ENCODE measurements at regions not wholly inside any gene's neighbourhood (a gene's known extent, or its start where the extent isn't known, plus 50 kb on each side); places are given as distances from the start of the nearest gene placed in this dataset.
"Not testable (repeated sequence)": the region's sequence is repeated elsewhere in the genome, so short reads cannot be mapped to it uniquely, and the experiment has no call there.

DNA sequence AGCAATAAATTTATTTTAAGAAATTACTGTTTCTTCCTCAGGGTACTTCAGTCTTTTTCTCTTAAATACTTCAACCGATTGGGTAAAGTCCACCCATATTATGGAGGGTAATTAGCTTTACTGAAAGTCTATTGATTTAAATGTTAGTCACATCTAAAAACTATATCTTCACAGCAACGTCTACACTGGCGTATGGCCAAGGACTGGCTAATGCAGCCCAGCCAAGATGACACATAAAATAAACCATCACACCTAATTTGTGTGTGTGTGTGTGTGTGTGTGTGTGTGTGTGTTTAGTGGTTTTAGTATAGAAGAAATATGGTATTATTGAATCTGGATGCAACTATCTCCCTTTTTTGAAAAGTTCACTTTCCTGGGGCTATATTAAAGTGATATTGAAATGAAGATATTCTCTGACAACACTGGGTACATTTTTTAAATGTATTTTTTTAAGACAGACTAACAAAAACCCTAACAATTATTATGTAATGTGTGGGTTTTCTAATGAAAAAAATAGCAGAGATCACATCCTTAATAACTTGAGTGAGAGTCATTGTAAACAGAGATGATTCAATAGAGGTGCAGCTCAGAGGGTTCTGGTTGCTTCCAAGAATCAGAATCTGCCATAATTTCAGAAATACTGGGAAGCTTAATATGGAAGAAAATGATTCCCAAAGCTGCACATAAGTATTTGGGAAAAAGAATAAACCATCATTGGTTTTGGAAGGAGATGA lies 584.2 kb upstream of the MBL2 start:
- no peak overlapping the region for H3K4me2 ChIP-seq (replicated peaks; ENCODE audit: extremely low read depth, low read length, poor library complexity, severe bottlenecking)
- WGBS (ENCODE audit: insufficient coverage), result no CpG with 5 or more reads among the region's 3 CpGs
- H3K9me3 ChIP-seq (replicated peaks in 1 of 2; ENCODE audit: control insufficient read depth in 1 of 2, insufficient read depth in 1 of 2, low read length in 2 of 2), result peaks cover 0 to 2% of the 10 kb centered on the region in 2 donors

DNA sequence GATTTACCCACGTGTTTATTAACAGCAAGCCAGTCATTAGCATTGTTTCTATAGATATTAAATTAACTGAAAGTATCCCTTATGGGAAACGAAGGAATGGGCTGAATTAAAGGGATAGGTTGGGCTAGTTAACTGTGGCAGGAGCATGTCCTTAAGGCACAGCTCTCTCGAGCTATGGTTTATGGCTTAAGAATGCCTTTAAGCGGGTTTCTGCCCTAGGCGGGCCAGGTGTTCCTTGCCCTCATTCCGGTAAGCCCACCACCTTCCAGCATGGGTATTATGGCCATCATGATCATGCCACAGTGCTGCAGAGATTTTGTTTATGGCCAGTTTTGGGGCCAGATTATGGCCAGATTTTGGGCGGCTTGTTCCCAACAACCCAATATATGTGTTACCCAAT lies 569.9 kb upstream of the MBL2 start:
- H3K4me1 Mint-ChIP-seq; H3K4me3 ChIP-seq (replicated peaks in 1 of 3; ENCODE audit: low read depth in 2 of 3, low read length in 3 of 3); H3K27ac Mint-ChIP-seq; H3K9me3 ChIP-seq (replicated peaks in 1 of 2; ENCODE audit: control insufficient read depth in 1 of 2, insufficient read depth in 1 of 2, low read length in 2 of 2); H3K27me3 Mint-ChIP-seq (ENCODE audit: low read depth in 3 of 3); H3K4me3 Mint-ChIP-seq; intact Hi-C loops (cut with micrococcal nuclease); H3K9ac ChIP-seq (ENCODE audit: insufficient read depth, low read length, poor library complexity, severe bottlenecking); H3K27ac ChIP-seq (ENCODE audit: low read depth in 1 of 2, low read length in 2 of 2); H3K36me3 ChIP-seq (replicated peaks in 1 of 2; ENCODE audit: control insufficient read depth in 1 of 2, insufficient read depth in 2 of 2, low read length in 2 of 2); H3K4me1 ChIP-seq (ENCODE audit: control insufficient read depth in 1 of 2, insufficient read depth in 2 of 2, low read length in 2 of 2); H2AFZ ChIP-seq (ENCODE audit: insufficient read depth, low read depth, low read length, poor library complexity, severe bottlenecking); DNase-seq; H3K27me3 ChIP-seq (ENCODE audit: control insufficient read depth in 2 of 2, insufficient read depth in 2 of 2, low read length in 2 of 2); H3K79me2 ChIP-seq (ENCODE audit: insufficient read depth, low read length); H3K36me3 Mint-ChIP-seq; H4K20me1 ChIP-seq (ENCODE audit: insufficient read depth, low read length); H3K4me2 ChIP-seq (replicated peaks; ENCODE audit: extremely low read depth, low read length, poor library complexity, severe bottlenecking): not testable (repeated sequence)
- 100% methylated on average over 3 of the region's 7 CpGs for WGBS (ENCODE audit: insufficient coverage)
- peaks cover 0 to 20% (median 7%) of the 10 kb centered on the region in 7 donors for H3K9me3 Mint-ChIP-seq

More for the DNA sequence above, 584.2 kb upstream of the MBL2 start:
- no peak overlapping the region for H3K4me3 ChIP-seq (replicated peaks in 1 of 3; ENCODE audit: low read depth in 2 of 3, low read length in 3 of 3)
- no peaks in the 10 kb centered on the region for H3K4me1 ChIP-seq (ENCODE audit: control insufficient read depth in 1 of 2, insufficient read depth in 2 of 2, low read length in 2 of 2)
- no peaks in the 10 kb centered on the region for H3K36me3 ChIP-seq (replicated peaks in 1 of 2; ENCODE audit: control insufficient read depth in 1 of 2, insufficient read depth in 2 of 2, low read length in 2 of 2)
- H3K27me3 ChIP-seq (ENCODE audit: control insufficient read depth in 2 of 2, insufficient read depth in 2 of 2, low read length in 2 of 2), result no peaks in the 10 kb centered on the region
- H3K9ac ChIP-seq (ENCODE audit: insufficient read depth, low read length, poor library complexity, severe bottlenecking), result no peak overlapping the region
- TF ChIP-seq, protein P1, sequence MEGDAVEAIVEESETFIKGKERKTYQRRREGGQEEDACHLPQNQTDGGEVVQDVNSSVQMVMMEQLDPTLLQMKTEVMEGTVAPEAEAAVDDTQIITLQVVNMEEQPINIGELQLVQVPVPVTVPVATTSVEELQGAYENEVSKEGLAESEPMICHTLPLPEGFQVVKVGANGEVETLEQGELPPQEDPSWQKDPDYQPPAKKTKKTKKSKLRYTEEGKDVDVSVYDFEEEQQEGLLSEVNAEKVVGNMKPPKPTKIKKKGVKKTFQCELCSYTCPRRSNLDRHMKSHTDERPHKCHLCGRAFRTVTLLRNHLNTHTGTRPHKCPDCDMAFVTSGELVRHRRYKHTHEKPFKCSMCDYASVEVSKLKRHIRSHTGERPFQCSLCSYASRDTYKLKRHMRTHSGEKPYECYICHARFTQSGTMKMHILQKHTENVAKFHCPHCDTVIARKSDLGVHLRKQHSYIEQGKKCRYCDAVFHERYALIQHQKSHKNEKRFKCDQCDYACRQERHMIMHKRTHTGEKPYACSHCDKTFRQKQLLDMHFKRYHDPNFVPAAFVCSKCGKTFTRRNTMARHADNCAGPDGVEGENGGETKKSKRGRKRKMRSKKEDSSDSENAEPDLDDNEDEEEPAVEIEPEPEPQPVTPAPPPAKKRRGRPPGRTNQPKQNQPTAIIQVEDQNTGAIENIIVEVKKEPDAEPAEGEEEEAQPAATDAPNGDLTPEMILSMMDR (IDR thresholded peaks at IDR 0.05), result no peak
- H4K20me1 ChIP-seq (ENCODE audit: insufficient read depth, low read length), result no peaks in the 10 kb centered on the region
- Mint-ChIP-seq H3K4me3 (no peak overlapping the region), H3K4me1 (no peaks in the 10 kb centered on the region), H3K27ac (no peak overlapping the region), H3K36me3 (no peaks in the 10 kb centered on the region), H3K27me3 (ENCODE audit: low read depth in 3 of 3) (peaks cover 0 to under 1% (median 0%) of the 10 kb centered on the region in 3 donors), H3K9me3 (peaks cover 0 to 9% (median 5%) of the 10 kb centered on the region in 7 donors)
- intact Hi-C loops (cut with micrococcal nuclease), result no loop called here
- H3K79me2 ChIP-seq (ENCODE audit: insufficient read depth, low read length), result no peaks in the 10 kb centered on the region
- no peak overlapping the region for H3K27ac ChIP-seq (ENCODE audit: low read depth in 1 of 2, low read length in 2 of 2)
- no peak overlapping the region for H2AFZ ChIP-seq (ENCODE audit: insufficient read depth, low read depth, low read length, poor library complexity, severe bottlenecking)
- no peak for DNase-seq

DNA sequence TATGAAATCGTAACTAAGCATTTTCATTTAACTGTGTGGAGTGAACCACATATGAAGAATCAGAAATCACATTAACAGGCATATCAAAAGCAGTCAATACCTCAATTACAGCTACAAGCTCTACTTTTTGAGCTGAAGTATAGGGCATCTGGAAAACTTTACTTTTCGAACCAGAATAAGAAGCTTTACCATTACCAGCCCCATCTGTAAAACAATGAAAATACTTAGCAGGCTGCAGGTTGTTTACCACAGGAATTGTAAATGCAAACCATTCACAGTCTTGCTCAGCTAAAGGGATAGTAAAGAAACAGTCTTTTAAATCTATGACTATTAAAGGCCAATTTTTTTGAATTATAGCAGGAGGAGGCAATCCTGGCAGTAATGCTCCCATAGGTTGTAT lies 565.6 kb upstream of the MBL2 start:
- H3K9me3 Mint-ChIP-seq, result peaks cover 6 to 27% (median 20%) of the 10 kb centered on the region in 7 donors
- H3K9ac ChIP-seq (ENCODE audit: insufficient read depth, low read length, poor library complexity, severe bottlenecking); H2AFZ ChIP-seq (ENCODE audit: insufficient read depth, low read depth, low read length, poor library complexity, severe bottlenecking); H3K36me3 ChIP-seq (replicated peaks in 1 of 2; ENCODE audit: control insufficient read depth in 1 of 2, insufficient read depth in 2 of 2, low read length in 2 of 2); DNase-seq; H4K20me1 ChIP-seq (ENCODE audit: insufficient read depth, low read length); intact Hi-C loops (cut with micrococcal nuclease); H3K27ac ChIP-seq (ENCODE audit: low read depth in 1 of 2, low read length in 2 of 2); H3K4me3 Mint-ChIP-seq; H3K4me2 ChIP-seq (replicated peaks; ENCODE audit: extremely low read depth, low read length, poor library complexity, severe bottlenecking); H3K27me3 Mint-ChIP-seq (ENCODE audit: low read depth in 3 of 3); H3K4me3 ChIP-seq (replicated peaks in 1 of 3; ENCODE audit: low read depth in 2 of 3, low read length in 3 of 3); H3K4me1 ChIP-seq (ENCODE audit: control insufficient read depth in 1 of 2, insufficient read depth in 2 of 2, low read length in 2 of 2); H3K4me1 Mint-ChIP-seq; H3K79me2 ChIP-seq (ENCODE audit: insufficient read depth, low read length); H3K36me3 Mint-ChIP-seq; H3K27me3 ChIP-seq (ENCODE audit: control insufficient read depth in 2 of 2, insufficient read depth in 2 of 2, low read length in 2 of 2); H3K27ac Mint-ChIP-seq: not testable (repeated sequence)
- peaks cover 7 to 19% of the 10 kb centered on the region in 2 donors for H3K9me3 ChIP-seq (replicated peaks in 1 of 2; ENCODE audit: control insufficient read depth in 1 of 2, insufficient read depth in 1 of 2, low read length in 2 of 2)
- no CpG with 5 or more reads among the region's 2 CpGs for WGBS (ENCODE audit: insufficient coverage)

DNA sequence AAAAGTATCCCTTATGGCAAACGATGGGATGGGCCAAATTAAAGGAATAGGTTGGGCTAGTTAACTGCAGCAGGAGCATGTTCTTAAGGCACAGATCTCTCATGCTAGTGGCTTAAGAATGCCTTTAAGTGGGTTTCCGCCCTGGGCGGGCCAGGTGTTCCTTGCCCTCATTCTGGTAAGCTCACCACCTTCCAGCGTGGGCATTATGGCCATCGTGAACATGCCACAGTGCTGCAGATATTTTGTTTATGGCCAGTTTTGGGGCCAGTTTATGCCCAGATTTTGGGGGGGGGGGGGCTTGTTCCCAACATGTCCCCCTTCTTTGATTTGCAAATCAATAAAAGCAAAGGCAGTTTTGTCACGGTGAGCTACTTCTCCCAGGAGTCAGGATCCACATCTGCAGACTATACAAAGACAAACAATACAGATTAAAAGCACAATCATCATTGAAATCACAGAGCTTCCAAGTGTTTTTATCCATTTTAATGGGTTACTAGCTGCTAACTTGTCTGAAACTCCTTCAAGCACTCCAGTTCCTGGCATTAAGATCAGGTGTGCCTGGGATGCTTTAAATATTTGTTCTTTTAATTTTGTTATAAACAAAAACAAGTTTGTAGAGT lies 563.3 kb upstream of the MBL2 start:
- 100% methylated on average over 2 of the region's 6 CpGs for WGBS (ENCODE audit: insufficient coverage)
- peaks cover 5 to 28% (median 21%) of the 10 kb centered on the region in 7 donors for H3K9me3 Mint-ChIP-seq
- H3K4me3 ChIP-seq (replicated peaks in 1 of 3; ENCODE audit: low read depth in 2 of 3, low read length in 3 of 3); intact Hi-C loops (cut with micrococcal nuclease); H3K79me2 ChIP-seq (ENCODE audit: insufficient read depth, low read length); H3K9ac ChIP-seq (ENCODE audit: insufficient read depth, low read length, poor library complexity, severe bottlenecking); H3K4me2 ChIP-seq (replicated peaks; ENCODE audit: extremely low read depth, low read length, poor library complexity, severe bottlenecking); H3K4me3 Mint-ChIP-seq; H3K27me3 Mint-ChIP-seq (ENCODE audit: low read depth in 3 of 3); H3K27ac Mint-ChIP-seq; H3K4me1 Mint-ChIP-seq; H3K36me3 Mint-ChIP-seq; DNase-seq; H3K36me3 ChIP-seq (replicated peaks in 1 of 2; ENCODE audit: control insufficient read depth in 1 of 2, insufficient read depth in 2 of 2, low read length in 2 of 2); H2AFZ ChIP-seq (ENCODE audit: insufficient read depth, low read depth, low read length, poor library complexity, severe bottlenecking); H4K20me1 ChIP-seq (ENCODE audit: insufficient read depth, low read length); H3K4me1 ChIP-seq (ENCODE audit: control insufficient read depth in 1 of 2, insufficient read depth in 2 of 2, low read length in 2 of 2); H3K27me3 ChIP-seq (ENCODE audit: control insufficient read depth in 2 of 2, insufficient read depth in 2 of 2, low read length in 2 of 2); H3K27ac ChIP-seq (ENCODE audit: low read depth in 1 of 2, low read length in 2 of 2): not testable (repeated sequence)
- H3K9me3 ChIP-seq (replicated peaks in 1 of 2; ENCODE audit: control insufficient read depth in 1 of 2, insufficient read depth in 1 of 2, low read length in 2 of 2), result peaks cover 7 to 25% of the 10 kb centered on the region in 2 donors
